H9 (cell line): ENCODE measurements at regions not wholly inside any gene's neighbourhood (a gene's known extent, or its start where the extent isn't known, plus 50 kb on each side); places are given as distances from the start of the nearest gene placed in this dataset.

Experiments
- DNase-seq: peaks from one replicate; pipeline ENCODE4 v3.0.0-alpha.2; 2017
- H2AFZ ChIP-seq: one replicate; pipeline ENCODE4 v1.6.1; 2013; ENCODE audit warnings: mild to moderate bottlenecking, low read length, control low read depth, moderate library complexity
- H2AK5ac ChIP-seq: 2 replicates; pipeline ENCODE4 v1.6.1; 2013; ENCODE audit warnings: low read length, control low read depth, mixed read lengths; ENCODE audit not compliant: insufficient read length
- H2BK120ac ChIP-seq: one replicate; pipeline ENCODE4 v1.6.1; 2013; ENCODE audit warnings: low read depth, mild to moderate bottlenecking, low read length, control low read depth, inconsistent platforms; ENCODE audit not compliant: poor library complexity, severe bottlenecking
- H2BK12ac ChIP-seq: 2 replicates; pipeline ENCODE4 v1.6.1; 2013; ENCODE audit warnings: low read length, control low read depth, mixed read lengths, low read depth; ENCODE audit not compliant: insufficient read length
- H2BK15ac ChIP-seq: 2 replicates; pipeline ENCODE4 v1.6.1; 2013; ENCODE audit warnings: low read depth, low read length, control low read depth
- H2BK20ac ChIP-seq: one replicate; pipeline ENCODE4 v1.6.1; 2013; ENCODE audit warnings: low read depth, mild to moderate bottlenecking, low read length, control low read depth, inconsistent platforms; ENCODE audit not compliant: poor library complexity, severe bottlenecking
- H2BK5ac ChIP-seq: 2 replicates; pipeline ENCODE4 v1.6.1; 2013; ENCODE audit warnings: low read length, control low read depth, mixed read lengths; ENCODE audit not compliant: insufficient read length
- H3K14ac ChIP-seq: 2 replicates; pipeline ENCODE4 v1.6.1; 2013; ENCODE audit warnings: low read length, control low read depth; ENCODE audit not compliant: insufficient read depth
- H3K18ac ChIP-seq: 2 replicates; pipeline ENCODE4 v1.6.1; 2013; ENCODE audit warnings: low read depth, mild to moderate bottlenecking, mixed read lengths, low read length, control low read depth; ENCODE audit not compliant: insufficient read length
- H3K23ac ChIP-seq: 2 replicates; pipeline ENCODE4 v1.6.1; 2013; ENCODE audit warnings: low read length, control low read depth, mixed read lengths, low read depth; ENCODE audit not compliant: insufficient read length
- H3K23me2 ChIP-seq: 2 replicates; pipeline ENCODE4 v1.6.1; 2013; ENCODE audit warnings: low read depth, mild to moderate bottlenecking, mixed read lengths, low read length, control low read depth; ENCODE audit not compliant: insufficient read length, poor library complexity, severe bottlenecking
- H3K27ac ChIP-seq: 2 replicates; pipeline ENCODE4 v1.5.1; 2013; ENCODE audit warnings: low read length, control low read depth, mixed read lengths, low read depth; ENCODE audit not compliant: insufficient read length
- H3K27me3 ChIP-seq: 2 replicates; pipeline ENCODE4 v1.6.1; 2013; ENCODE audit warnings: low read length, control low read depth, inconsistent platforms; ENCODE audit not compliant: insufficient read depth
- H3K4ac ChIP-seq: 2 replicates; pipeline ENCODE4 v1.6.1; 2013; ENCODE audit warnings: low read depth, mild to moderate bottlenecking, control low read depth, inconsistent platforms, low read length, moderate library complexity
- H3K4me1 ChIP-seq: 2 replicates; pipeline ENCODE4 v1.6.1; 2013; ENCODE audit warnings: low read length, control low read depth, inconsistent platforms; ENCODE audit not compliant: insufficient read depth
- H3K4me2 ChIP-seq: 2 replicates; pipeline ENCODE4 v1.6.1; 2013; ENCODE audit warnings: low read length, control low read depth, mixed read lengths; ENCODE audit not compliant: insufficient read length, insufficient read depth
- H3K56ac ChIP-seq: 2 replicates; pipeline ENCODE4 v1.6.1; 2013; ENCODE audit warnings: low read depth, mild to moderate bottlenecking, mixed read lengths, low read length, control low read depth; ENCODE audit not compliant: insufficient read length
- H3K79me1 ChIP-seq: 2 replicates; pipeline ENCODE4 v1.6.1; 2013; ENCODE audit warnings: low read depth, mild to moderate bottlenecking, moderate library complexity, low read length, control low read depth, inconsistent platforms; ENCODE audit not compliant: insufficient read depth, poor library complexity, severe bottlenecking
- H3K79me2 ChIP-seq: 2 replicates; pipeline ENCODE4 v1.6.1; 2013; ENCODE audit warnings: low read length, control low read depth, inconsistent platforms; ENCODE audit not compliant: insufficient read depth
- H3K9ac ChIP-seq: 2 replicates; pipeline ENCODE4 v1.6.1; 2013; ENCODE audit warnings: low read length, control low read depth, mixed read lengths; ENCODE audit not compliant: insufficient read length; ENCODE audit errors: extremely low read depth
- H3K9me3 ChIP-seq: one replicate; pipeline ENCODE4 v1.6.1; 2013; ENCODE audit warnings: low read depth, low read length, inconsistent platforms; ENCODE audit not compliant: control insufficient read depth
- H3T11ph ChIP-seq: one replicate; pipeline ENCODE4 v1.6.1; 2013; ENCODE audit warnings: mild to moderate bottlenecking, low read length, control low read depth, inconsistent platforms
- H4K20me1 ChIP-seq: one replicate; pipeline ENCODE4 v1.6.1; 2013; ENCODE audit not compliant: control insufficient read depth, insufficient read length, insufficient read depth
- H4K5ac ChIP-seq: 2 replicates; pipeline ENCODE4 v1.6.1; 2013; ENCODE audit warnings: low read depth, mild to moderate bottlenecking, mixed read lengths, low read length, control low read depth; ENCODE audit not compliant: insufficient read length
- H4K8ac ChIP-seq: replicated peaks from 2 replicates; pipeline ENCODE4 v1.6.1; 2013; ENCODE audit warnings: low read length, control low read depth, mixed read lengths, low read depth; ENCODE audit not compliant: insufficient read length
- H4K91ac ChIP-seq: 2 replicates; pipeline ENCODE4 v1.6.1; 2013; ENCODE audit warnings: low read depth, mild to moderate bottlenecking, moderate library complexity, mixed read lengths, low read length, control low read depth; ENCODE audit not compliant: insufficient read length
- H3K27ac Mint-ChIP-seq, 3 experiments: 2 replicates in 2 of 3; 3 replicates in 1 of 3; pipeline ENCODE4 v1.8.0; 2020 to 2021; ENCODE audit warnings: mixed read lengths in 3 of 3, mild to moderate bottlenecking in 1 of 3, moderate library complexity in 1 of 3
- H3K27me3 Mint-ChIP-seq: 2 replicates; pipeline ENCODE4 v1.8.0; 2021; ENCODE audit warnings: low read depth, mild to moderate bottlenecking, moderate library complexity, mixed read lengths
- H3K36me3 Mint-ChIP-seq, 3 experiments: 2 replicates in 2 of 3; 3 replicates in 1 of 3; pipeline ENCODE4 v1.8.0; 2020 to 2021; ENCODE audit warnings: low read depth in 3 of 3, mixed read lengths in 3 of 3; ENCODE audit not compliant: insufficient read depth in 1 of 3
- H3K4me1 Mint-ChIP-seq, 2 experiments: 2 replicates each; pipeline ENCODE4 v1.8.0; 2020; ENCODE audit warnings: mixed read lengths in 2 of 2
- H3K4me3 Mint-ChIP-seq, 2 experiments: 2 replicates in 1 of 2; 3 replicates in 1 of 2; pipeline ENCODE4 v1.8.0; 2020 to 2021; ENCODE audit warnings: mild to moderate bottlenecking in 2 of 2, mixed read lengths in 2 of 2, moderate library complexity in 1 of 2
- H3K9me3 Mint-ChIP-seq, 2 experiments: 2 replicates in 1 of 2; 3 replicates in 1 of 2; pipeline ENCODE4 v1.8.0; 2020; ENCODE audit warnings: mild to moderate bottlenecking in 2 of 2, mixed read lengths in 2 of 2, moderate library complexity in 1 of 2
- CTCF ChIP-seq: fragments of 200-600 bp; sonication (generic); conservative IDR thresholded peaks from 3 replicates; pipeline ENCODE4 v1.8.0; 2021; ENCODE audit warnings: antibody characterized with exemption, mild to moderate bottlenecking
- WGBS: extraction: QIAGEN DNeasy Blood & Tissue Kit; methylation state at CpG from one replicate; pipeline ENCODE4 v1.1.7; 2013; ENCODE audit warnings: missing lambda C conversion rate, low lambda C conversion rate, mixed read lengths; ENCODE audit not compliant: insufficient read length; ENCODE audit errors: extremely low coverage; 5-methylcytosine and 5-hydroxymethylcytosine counted together

- DNase-seq, result no peak
- Mint-ChIP-seq H3K27ac (no peak overlapping the region; a peak in 1 of 7 replicates), H3K27me3 (no peaks in the 10 kb centered on the region; the same call in 1 of the 2 replicates), H3K36me3 (peaks cover 0 to 10% (median 2%) of the 10 kb centered on the region in 3 experiments; a peak in 6 of 7 replicates), H3K9me3 (peaks cover 5 to 10% of the 10 kb centered on the region in 2 experiments; a peak in 3 of 5 replicates), H3K4me3 (no peak overlapping the region), H3K4me1 (peaks cover 14 to 21% of the 10 kb centered on the region in 2 experiments)
- Histone ChIP-seq H3T11ph (no peak overlapping the region), H3K9ac (no peak overlapping the region), H4K20me1 (no peaks in the 10 kb centered on the region), H3K14ac (no peak overlapping the region), H3K18ac (no peak overlapping the region), H3K79me1 (no peaks in the 10 kb centered on the region), H3K27me3 (no peaks in the 10 kb centered on the region), H3K4ac (no peak overlapping the region), H4K91ac (no peak overlapping the region), H2BK12ac (no peak overlapping the region), H3K4me2 (no peak overlapping the region), H3K9me3 (no peaks in the 10 kb centered on the region), H2AK5ac (no peak overlapping the region), H3K23me2 (no peaks in the 10 kb centered on the region), H2BK5ac (no peak overlapping the region), H2BK15ac (no peak overlapping the region), H2BK20ac (no peak overlapping the region), H3K79me2 (no peaks in the 10 kb centered on the region), H2AFZ (no peak overlapping the region), H2BK120ac (no peak overlapping the region), H3K23ac (no peak overlapping the region), H4K5ac (no peak overlapping the region), H3K4me1 (peaks cover 5% of the 10 kb centered on the region; the same call in 1 of the 2 replicates), H3K27ac (no peak overlapping the region), H4K8ac (no peak overlapping the region), H3K56ac (no peak overlapping the region)
- WGBS, result no CpG with 5 or more reads among the region's 2 CpGs
- no peak for TF ChIP-seq CTCF
Observed at GRCh38 chr9:100686420-100686819, 108.5 kb downstream of the CAVIN4 start.
